H1 (cell line): ENCODE measurements at regions not wholly inside any gene's neighbourhood (a gene's known extent, or its start where the extent isn't known, plus 50 kb on each side); places are given as distances from the start of the nearest gene placed in this dataset.

Experiments
- CBX8 ChIP-seq: fragments of 300-800, 300-1000 bp; sonication (generic); IDR thresholded peaks from 2 replicates; pipeline ENCODE4 v1.7.1; 2016; ENCODE audit warnings: low read depth, low read length, borderline replicate concordance
- CTBP2 ChIP-seq: IDR thresholded peaks from 2 replicates; pipeline ENCODE4 v1.7.0; 2011; ENCODE audit warnings: borderline replicate concordance, mild to moderate bottlenecking, moderate library complexity, mixed read lengths, low read length; ENCODE audit not compliant: insufficient read depth, insufficient read length
- EGR1 ChIP-seq: IDR thresholded peaks from 2 replicates; pipeline ENCODE4 v1.6.1; 2011; ENCODE audit warnings: low read depth, low read length, borderline replicate concordance
- EZH2 ChIP-seq: fragments of 200-600 bp; sonication (generic); IDR thresholded peaks from 2 replicates; pipeline ENCODE4 v1.7.1; 2012; ENCODE audit warnings: low read depth, mild to moderate bottlenecking, moderate library complexity, low read length, inconsistent platforms; ENCODE audit not compliant: severe bottlenecking
- HDAC2 ChIP-seq, 2 experiments: fragments of 300-600 bp in 1 of 2; sonication (generic) in 1 of 2; IDR thresholded peaks; 2 replicates each; pipeline ENCODE4 v1.6.1; 2011 to 2012; ENCODE audit warnings: low read depth in 2 of 2, low read length in 2 of 2, mild to moderate bottlenecking in 2 of 2, moderate library complexity in 2 of 2, borderline replicate concordance in 1 of 2, inconsistent platforms in 1 of 2
- KDM1A ChIP-seq: fragments of 200-600, 300-600 bp; sonication (generic); IDR thresholded peaks from 2 replicates; pipeline ENCODE4 v1.7.1; 2016; ENCODE audit warnings: mild to moderate bottlenecking, low read length, borderline replicate concordance
- SIN3A ChIP-seq, 2 experiments: IDR thresholded peaks in 1 of 2; conservative IDR thresholded peaks in 1 of 2; 2 replicates each; pipeline ENCODE4 v1.6.1; 2011 to 2012; ENCODE audit warnings: low read length in 2 of 2, improper control_type of control experiment in 1 of 2, low read depth in 1 of 2, mild to moderate bottlenecking in 1 of 2
- SIX5 ChIP-seq: IDR thresholded peaks from 2 replicates; pipeline ENCODE4 v1.6.1; 2011; ENCODE audit warnings: mild to moderate bottlenecking, low read depth, low read length
- TF ChIP-seq, protein P1 (sequence below): IDR thresholded peaks from 2 replicates; pipeline ENCODE4 v1.6.1; 2011; ENCODE audit warnings: low read depth, mild to moderate bottlenecking, low read length; ENCODE audit not compliant: insufficient read depth

DNA sequence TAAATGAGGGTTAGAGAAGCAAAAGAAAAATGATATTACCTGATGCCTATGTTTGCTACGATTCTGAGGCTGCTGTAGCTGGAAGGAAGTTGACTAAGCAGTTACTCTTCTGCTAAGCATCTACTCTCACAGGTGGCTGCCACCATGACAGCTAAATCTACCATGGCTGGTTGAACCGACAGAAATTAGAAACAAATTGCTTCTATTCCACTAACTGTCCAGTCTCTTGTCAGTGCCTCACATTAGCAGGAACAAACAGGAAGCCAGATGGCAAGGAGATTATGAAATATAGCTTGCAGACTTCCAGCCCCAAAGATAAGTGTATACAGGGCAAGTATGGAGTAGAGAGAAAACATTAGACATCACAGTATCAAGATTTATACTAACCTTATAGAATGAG is 59.4 kb upstream of the TMEM200A start (continued):
- TF ChIP-seq HDAC2 (IDR thresholded peaks at IDR 0.05; ENCODE audit: borderline replicate concordance in 1 of 2, low read depth in 2 of 2, low read length in 2 of 2): no peak
- TF ChIP-seq CBX8: no peak
- TF ChIP-seq, protein P1, sequence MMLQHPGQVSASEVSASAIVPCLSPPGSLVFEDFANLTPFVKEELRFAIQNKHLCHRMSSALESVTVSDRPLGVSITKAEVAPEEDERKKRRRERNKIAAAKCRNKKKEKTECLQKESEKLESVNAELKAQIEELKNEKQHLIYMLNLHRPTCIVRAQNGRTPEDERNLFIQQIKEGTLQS: no peak
- TF ChIP-seq SIX5: no peak
- no peak for TF ChIP-seq SIN3A (conservative IDR thresholded peaks at IDR 0.05 in 1 of 2, IDR thresholded peaks at IDR 0.05 in 1 of 2; ENCODE audit: low read depth in 1 of 2, low read length in 2 of 2)
- TF ChIP-seq EGR1: no peak
- TF ChIP-seq CTBP2: no peak
- no peak for TF ChIP-seq EZH2
- no peak for TF ChIP-seq KDM1A
